Suppressor macrophage treated with lipopolysaccharide for 1 hour (primary cell): ENCODE measurements at regions not wholly inside any gene's neighbourhood (a gene's known extent, or its start where the extent isn't known, plus 50 kb on each side); places are given as distances from the start of the nearest gene placed in this dataset.
"Not testable (repeated sequence)": the region's sequence is repeated elsewhere in the genome, so short reads cannot be mapped to it uniquely, and the experiment has no call there.

ENCODE experiments used
- DNase-seq, 3 donors: peaks; one replicate each; pipeline ENCODE4 v3.0.0-alpha.2; 2020 to 2022

- peak; percentile 45 to 53 (median 47) for DNase-seq
These were observed 244.9 kb downstream of the FAM43A start for GRCh38 chr3:194930377-194931204.

- no peak for DNase-seq
These were observed 245.7 kb downstream of the FAM43A start for GRCh38 chr3:194931347-194931746.

- DNase-seq, result peak in 1 of 3 donors; percentile 28
These were observed 246.2 kb downstream of the FAM43A start for GRCh38 chr3:194931865-194932264.

- DNase-seq, result no peak
These were observed 247.8 kb downstream of the FAM43A start for GRCh38 chr3:194933465-194933864.

- peak; percentile 79 to 81 (median 81) for DNase-seq
These were observed 249.4 kb downstream of the FAM43A start for GRCh38 chr3:194935061-194935460.

GRCh38 chr3:194935632-194936470 is 250.2 kb downstream of the FAM43A start:
- no peak for DNase-seq

- no peak for DNase-seq
These were observed 251.0 kb downstream of the FAM43A start for GRCh38 chr3:194936659-194937058.

- no peak for DNase-seq
These were observed 251.5 kb downstream of the FAM43A start for GRCh38 chr3:194937144-194937543.

- DNase-seq, result no peak
These were observed 252.2 kb downstream of the FAM43A start for GRCh38 chr3:194937882-194938321.

- DNase-seq, result no peak
These were observed 253.3 kb downstream of the FAM43A start for GRCh38 chr3:194938845-194939531.

- DNase-seq, result no peak
These were observed 253.8 kb downstream of the FAM43A start for GRCh38 chr3:194939532-194939909.

GRCh38 chr3:194939949-194940770 is 254.5 kb downstream of the FAM43A start:
- DNase-seq, result peak in 2 of 3 donors; percentile 47 to 54

GRCh38 chr3:194941360-194941955 is 255.8 kb downstream of the FAM43A start:
- no peak for DNase-seq

- no peak for DNase-seq
These were observed 256.4 kb downstream of the FAM43A start for GRCh38 chr3:194941956-194942511.

GRCh38 chr3:194944526-194944925 is 258.8 kb downstream of the FAM43A start:
- DNase-seq, result no peak

GRCh38 chr3:194945508-194945907 is 259.8 kb downstream of the FAM43A start:
- no peak for DNase-seq

GRCh38 chr3:194946091-194946490 is 260.4 kb downstream of the FAM43A start:
- DNase-seq, result no peak

GRCh38 chr3:194949592-194949991 is 263.9 kb downstream of the FAM43A start:
- no peak for DNase-seq

GRCh38 chr3:194950906-194951628 is 265.4 kb downstream of the FAM43A start:
- no peak for DNase-seq

- not testable (repeated sequence) for DNase-seq
These were observed 265.9 kb downstream of the FAM43A start for GRCh38 chr3:194951629-194951920.
